Type B pancreatic cell (in vitro differentiated cells): ENCODE measurements at regions not wholly inside any gene's neighbourhood (a gene's known extent, or its start where the extent isn't known, plus 50 kb on each side); places are given as distances from the start of the nearest gene placed in this dataset.

Experiments used
- DNase-seq: peaks from one replicate; pipeline ENCODE4 v3.0.0; 2021; ENCODE audit warnings: mixed read lengths; ENCODE audit not compliant: unreplicated experiment; ENCODE audit errors: extremely low spot score
- H3K27ac Mint-ChIP-seq: 2 replicates; pipeline ENCODE4 v1.8.0; 2021; ENCODE audit warnings: mild to moderate bottlenecking, mixed read lengths
- H3K27me3 Mint-ChIP-seq: 2 replicates; pipeline ENCODE4 v1.8.0; 2021; ENCODE audit warnings: mixed read lengths
- H3K36me3 Mint-ChIP-seq: 2 replicates; pipeline ENCODE4 v1.8.0; 2021; ENCODE audit warnings: mixed read lengths
- H3K4me1 Mint-ChIP-seq: one replicate; pipeline ENCODE4 v1.8.0; 2021; ENCODE audit warnings: mixed read lengths; ENCODE audit not compliant: unreplicated experiment
- H3K4me3 Mint-ChIP-seq: 2 replicates; pipeline ENCODE4 v1.8.0; 2021; ENCODE audit warnings: mild to moderate bottlenecking, mixed read lengths
- H3K9me3 Mint-ChIP-seq: 2 replicates; pipeline ENCODE4 v1.8.0; 2021; ENCODE audit warnings: mixed read lengths
- TF ChIP-seq, protein P1 (sequence below): fragments of 200-600 bp; sonication (generic); conservative IDR thresholded peaks from 2 replicates; pipeline ENCODE4 v1.5.0; 2021; ENCODE audit warnings: antibody characterized with exemption, mild to moderate bottlenecking

DNA sequence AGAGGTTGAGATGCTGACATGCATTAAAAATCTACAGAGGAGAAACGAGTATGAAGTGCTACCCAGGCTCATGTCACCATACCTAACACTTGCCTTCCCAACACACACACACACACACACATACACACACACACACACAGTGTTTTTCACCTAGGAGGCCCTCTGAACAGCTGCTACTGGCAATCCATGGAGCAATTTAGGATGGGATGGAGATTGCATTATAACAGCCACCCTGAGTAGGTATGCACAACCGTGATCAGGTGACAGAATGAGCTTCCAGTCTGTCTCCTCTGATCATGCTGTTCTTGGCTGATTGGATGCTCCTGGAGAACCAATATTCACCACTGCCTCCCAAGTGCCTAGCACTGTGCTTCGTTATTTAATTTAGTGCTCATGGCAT lies 528.5 kb upstream of the CDH5 start:
- peaks cover 7% of the 10 kb centered on the region for H3K4me1 Mint-ChIP-seq
- DNase-seq = no peak

DNA sequence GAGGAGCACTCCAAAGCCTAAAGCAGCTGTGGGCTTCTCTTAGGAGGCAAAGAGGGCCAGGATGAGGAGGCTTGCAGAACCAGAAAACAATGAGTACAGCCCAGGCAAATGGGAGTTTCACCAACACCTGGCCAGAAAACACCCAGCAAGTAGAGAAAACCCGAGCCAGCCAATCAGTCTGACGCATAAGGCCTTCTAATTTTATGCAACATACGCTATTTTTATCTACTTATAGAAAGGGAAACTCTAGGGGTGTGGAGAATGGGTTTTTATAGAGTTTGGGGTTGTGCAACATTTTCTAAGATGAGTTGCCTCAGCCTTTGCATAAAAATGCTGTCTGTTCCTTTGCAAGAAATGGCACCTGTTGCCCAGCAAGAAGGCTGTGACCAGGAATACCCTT lies 529.0 kb upstream of the CDH5 start:
- Mint-ChIP-seq H3K9me3 (no peaks in the 10 kb centered on the region), H3K4me3 (no peak overlapping the region), H3K4me1 (peaks cover 12% of the 10 kb centered on the region), H3K27me3 (peaks cover 3% of the 10 kb centered on the region), H3K36me3 (no peaks in the 10 kb centered on the region), H3K27ac (no peak overlapping the region)
- TF ChIP-seq, protein P1, sequence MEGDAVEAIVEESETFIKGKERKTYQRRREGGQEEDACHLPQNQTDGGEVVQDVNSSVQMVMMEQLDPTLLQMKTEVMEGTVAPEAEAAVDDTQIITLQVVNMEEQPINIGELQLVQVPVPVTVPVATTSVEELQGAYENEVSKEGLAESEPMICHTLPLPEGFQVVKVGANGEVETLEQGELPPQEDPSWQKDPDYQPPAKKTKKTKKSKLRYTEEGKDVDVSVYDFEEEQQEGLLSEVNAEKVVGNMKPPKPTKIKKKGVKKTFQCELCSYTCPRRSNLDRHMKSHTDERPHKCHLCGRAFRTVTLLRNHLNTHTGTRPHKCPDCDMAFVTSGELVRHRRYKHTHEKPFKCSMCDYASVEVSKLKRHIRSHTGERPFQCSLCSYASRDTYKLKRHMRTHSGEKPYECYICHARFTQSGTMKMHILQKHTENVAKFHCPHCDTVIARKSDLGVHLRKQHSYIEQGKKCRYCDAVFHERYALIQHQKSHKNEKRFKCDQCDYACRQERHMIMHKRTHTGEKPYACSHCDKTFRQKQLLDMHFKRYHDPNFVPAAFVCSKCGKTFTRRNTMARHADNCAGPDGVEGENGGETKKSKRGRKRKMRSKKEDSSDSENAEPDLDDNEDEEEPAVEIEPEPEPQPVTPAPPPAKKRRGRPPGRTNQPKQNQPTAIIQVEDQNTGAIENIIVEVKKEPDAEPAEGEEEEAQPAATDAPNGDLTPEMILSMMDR = no peak
- DNase-seq = no peak

More for the DNA sequence above, 528.5 kb upstream of the CDH5 start:
- H3K36me3 Mint-ChIP-seq = no peaks in the 10 kb centered on the region
- H3K4me3 Mint-ChIP-seq = no peak overlapping the region
- peaks cover 3% of the 10 kb centered on the region for H3K9me3 Mint-ChIP-seq
- peaks cover 3% of the 10 kb centered on the region for H3K27me3 Mint-ChIP-seq
- TF ChIP-seq, protein P1 = no peak
- no peak overlapping the region for H3K27ac Mint-ChIP-seq

DNA sequence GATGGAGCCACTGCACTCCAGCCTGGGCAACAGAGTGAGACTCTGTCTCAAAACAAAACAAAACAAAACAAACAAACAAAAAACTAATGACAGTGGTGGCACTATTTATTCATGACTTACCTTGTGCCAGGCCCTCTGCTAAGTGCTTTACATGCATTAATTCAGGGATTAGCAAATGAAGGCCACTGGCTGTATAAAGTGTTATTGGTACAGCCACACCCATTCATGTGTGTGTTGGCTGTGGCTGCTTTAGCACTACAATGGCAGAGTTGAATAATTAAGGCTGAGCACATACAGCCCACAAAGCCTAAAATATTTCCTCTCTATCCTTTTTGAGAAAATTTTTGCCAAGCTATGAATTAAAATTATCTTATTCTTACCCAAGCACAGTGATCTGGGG lies 531.8 kb upstream of the CDH5 start:
- H3K9me3 Mint-ChIP-seq = peaks cover under 1% of the 10 kb centered on the region
- TF ChIP-seq, protein P1 = no peak
- peaks cover 3% of the 10 kb centered on the region for H3K27me3 Mint-ChIP-seq
- no peak for DNase-seq
- peaks cover 14% of the 10 kb centered on the region for H3K4me1 Mint-ChIP-seq
- H3K4me3 Mint-ChIP-seq = no peak overlapping the region
- no peaks in the 10 kb centered on the region for H3K36me3 Mint-ChIP-seq
- no peak overlapping the region for H3K27ac Mint-ChIP-seq

DNA sequence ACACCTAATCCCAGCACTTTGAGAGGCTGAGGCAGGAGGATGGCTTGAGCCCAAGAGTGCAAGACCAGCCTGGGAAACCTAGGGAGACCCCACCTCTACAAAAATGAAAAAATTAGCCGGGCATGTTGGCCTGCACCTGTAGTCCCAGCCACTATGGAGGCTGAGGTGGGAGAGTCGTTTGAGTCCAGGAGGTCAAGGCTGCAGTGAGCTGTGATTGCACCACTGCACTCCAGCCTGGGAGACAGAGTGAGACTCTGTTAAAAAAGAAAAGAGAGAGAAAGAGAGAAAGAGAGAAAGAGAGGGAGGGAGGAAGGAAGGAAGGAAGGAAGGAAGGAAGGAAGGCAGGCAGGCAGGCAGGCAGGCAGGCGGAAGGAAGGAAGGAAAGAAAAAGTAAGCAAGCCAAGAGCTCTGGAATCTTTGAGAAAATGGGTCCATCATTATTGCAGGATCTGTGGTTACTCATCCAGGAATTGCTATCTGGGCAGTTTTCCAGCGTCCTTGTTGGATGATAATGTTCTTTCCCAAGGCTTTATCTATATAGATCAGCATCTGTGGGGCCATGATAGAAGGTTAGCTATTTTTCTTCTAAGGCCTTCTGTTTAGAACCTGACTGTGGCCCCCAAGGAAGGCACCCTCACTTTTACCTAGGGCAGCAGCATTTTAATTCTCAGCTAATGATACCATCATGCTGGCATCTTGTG lies 533.2 kb upstream of the CDH5 start:
- DNase-seq = no peak
- Mint-ChIP-seq H3K27ac (no peak overlapping the region), H3K4me3 (no peak overlapping the region), H3K9me3 (peaks cover 4% of the 10 kb centered on the region), H3K27me3 (peaks cover 3% of the 10 kb centered on the region), H3K36me3 (no peaks in the 10 kb centered on the region), H3K4me1 (peaks cover 14% of the 10 kb centered on the region)
- TF ChIP-seq, protein P1 = no peak

DNA sequence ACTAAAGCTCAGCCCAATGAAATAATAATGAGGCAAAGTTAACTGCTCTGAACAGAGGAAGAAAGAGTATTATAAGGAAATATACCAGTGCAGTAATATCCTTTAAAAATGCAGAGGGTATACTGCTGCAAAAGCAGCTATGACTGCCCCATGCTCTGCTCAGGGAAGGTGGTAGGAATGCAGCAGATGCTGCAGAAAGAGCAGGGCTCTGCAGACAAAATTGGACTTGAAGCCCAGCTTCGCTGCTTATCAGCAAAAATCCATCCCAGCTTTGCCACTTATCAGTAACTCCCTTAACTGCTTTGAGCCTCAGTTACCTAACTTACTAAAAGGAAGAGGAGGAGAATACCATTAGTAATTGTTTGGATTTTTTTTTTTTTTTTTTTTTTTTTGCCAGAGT lies 533.8 kb upstream of the CDH5 start:
- H3K27ac Mint-ChIP-seq = no peak overlapping the region
- no peak overlapping the region for H3K4me3 Mint-ChIP-seq
- peaks cover 4% of the 10 kb centered on the region for H3K9me3 Mint-ChIP-seq
- no peak for DNase-seq
- TF ChIP-seq, protein P1 = no peak
- peaks cover 1% of the 10 kb centered on the region for H3K27me3 Mint-ChIP-seq
- peaks cover 14% of the 10 kb centered on the region for H3K4me1 Mint-ChIP-seq
- no peaks in the 10 kb centered on the region for H3K36me3 Mint-ChIP-seq
